Brain microvascular endothelial cell (primary cell): ENCODE measurements at regions not wholly inside any gene's neighbourhood (a gene's known extent, or its start where the extent isn't known, plus 50 kb on each side); places are given as distances from the start of the nearest gene placed in this dataset.

Experiments
- DNase-seq: peaks from one replicate; pipeline ENCODE4 v3.0.0-alpha.2; 2020
- H3K27ac ChIP-seq: fragments of 250-450 bp; sonication (Bioruptor Pico); 2 replicates; pipeline ENCODE4 v1.5.1; 2020; ENCODE audit warnings: mild to moderate bottlenecking, moderate library complexity
- H3K27me3 ChIP-seq: fragments of 250-450 bp; sonication (Bioruptor Pico); replicated peaks from 2 replicates; pipeline ENCODE4 v1.5.1; 2020; ENCODE audit warnings: mild to moderate bottlenecking
- H3K36me3 ChIP-seq: fragments of 250-450 bp; sonication (Bioruptor Pico); replicated peaks from 2 replicates; pipeline ENCODE4 v1.5.1; 2020; ENCODE audit warnings: mild to moderate bottlenecking
- H3K4me3 ChIP-seq: 2 replicates; pipeline ENCODE4 v1.5.1; 2011; ENCODE audit warnings: low read depth, mild to moderate bottlenecking, control low read depth, low read length, moderate library complexity
- CTCF ChIP-seq: IDR thresholded peaks from 2 replicates; pipeline ENCODE4 v1.5.1; 2011; ENCODE audit warnings: low read depth, mild to moderate bottlenecking, moderate library complexity, low read length, control low read depth, inconsistent platforms; ENCODE audit errors: missing control alignments
- in situ Hi-C: cut with HindIII; loops from 2 replicates; pipeline ENCODE4 v1.10.0; 2017; ENCODE audit warnings: low sequenced_read_pairs, low pct_ligation_motif_present

- Histone ChIP-seq H3K27ac (no peak overlapping the region), H3K27me3 (no peaks in the 10 kb centered on the region), H3K36me3 (no peaks in the 10 kb centered on the region), H3K4me3 (no peak overlapping the region)
- no peak for DNase-seq
- in situ Hi-C loops, result no loop called here
- TF ChIP-seq CTCF, result no peak
These were observed 137.0 kb upstream of the LMNTD1 start for GRCh38 chr12:25689996-25690501.

- Histone ChIP-seq H3K27ac (peak overlapping the region; percentile 68), H3K4me3 (no peak overlapping the region), H3K27me3 (no peaks in the 10 kb centered on the region), H3K36me3 (no peaks in the 10 kb centered on the region)
- TF ChIP-seq CTCF, result no peak
- DNase-seq, result no peak
- in situ Hi-C loops, result no loop called here
These were observed 138.1 kb upstream of the LMNTD1 start for GRCh38 chr12:25690996-25691864.

- Histone ChIP-seq H3K27me3 (no peaks in the 10 kb centered on the region), H3K27ac (peak overlapping the region; percentile 68), H3K36me3 (no peaks in the 10 kb centered on the region), H3K4me3 (no peak overlapping the region)
- in situ Hi-C loops, result no loop called here
- TF ChIP-seq CTCF, result no peak
- no peak for DNase-seq
These were observed 138.7 kb upstream of the LMNTD1 start for GRCh38 chr12:25691865-25692114.

GRCh38 chr12:25692115-25693035 lies 139.3 kb upstream of the LMNTD1 start:
- H3K27ac ChIP-seq, result peak overlapping the region; percentile 68
- in situ Hi-C loops, result no loop called here
- no peaks in the 10 kb centered on the region for H3K36me3 ChIP-seq
- no peaks in the 10 kb centered on the region for H3K27me3 ChIP-seq
- H3K4me3 ChIP-seq, result no peak overlapping the region
- DNase-seq, result peak; percentile 82
- no peak for TF ChIP-seq CTCF

GRCh38 chr12:25694072-25694471 lies 141.0 kb upstream of the LMNTD1 start:
- H3K27ac ChIP-seq, result peak overlapping the region; percentile 68
- no peaks in the 10 kb centered on the region for H3K27me3 ChIP-seq
- no peaks in the 10 kb centered on the region for H3K36me3 ChIP-seq
- peak; percentile 96 for DNase-seq
- TF ChIP-seq CTCF, result no peak
- in situ Hi-C loops, result no loop called here
- H3K4me3 ChIP-seq, result no peak overlapping the region
